GM18858 (cell line): ENCODE measurements at regions not wholly inside any gene's neighbourhood (a gene's known extent, or its start where the extent isn't known, plus 50 kb on each side); places are given as distances from the start of the nearest gene placed in this dataset.
"Not testable (repeated sequence)": the region's sequence is repeated elsewhere in the genome, so short reads cannot be mapped to it uniquely, and the experiment has no call there.

Experiments
- ATAC-seq: cut with Tn5 transposase; IDR thresholded peaks from one replicate; pipeline ENCODE4 v1.9.1; 2021; ENCODE audit not compliant: unreplicated experiment

- no peak for ATAC-seq
These were observed 1275.6 kb upstream of the CDH9 start for GRCh38 chr5:28313953-28314352.

- ATAC-seq: no peak
These were observed 1275.0 kb upstream of the CDH9 start for GRCh38 chr5:28313321-28313951.

GRCh38 chr5:28310696-28311095, 1272.3 kb upstream of the CDH9 start:
- ATAC-seq: no peak

- no peak for ATAC-seq
These were observed 1267.5 kb upstream of the CDH9 start for GRCh38 chr5:28305891-28306290.

- ATAC-seq: no peak
These were observed 1263.3 kb upstream of the CDH9 start for GRCh38 chr5:28301712-28302111.

GRCh38 chr5:28296254-28297013, 1258.0 kb upstream of the CDH9 start:
- no peak for ATAC-seq

GRCh38 chr5:28287021-28287420, 1248.6 kb upstream of the CDH9 start:
- not testable (repeated sequence) for ATAC-seq

GRCh38 chr5:28286566-28286965, 1248.2 kb upstream of the CDH9 start:
- no peak for ATAC-seq

- no peak for ATAC-seq
These were observed 1246.4 kb upstream of the CDH9 start for GRCh38 chr5:28284788-28285187.

- no peak for ATAC-seq
These were observed 1243.0 kb upstream of the CDH9 start for GRCh38 chr5:28281351-28281750.

- ATAC-seq: no peak
These were observed 1237.5 kb upstream of the CDH9 start for GRCh38 chr5:28275931-28276330.

GRCh38 chr5:28269978-28270377, 1231.6 kb upstream of the CDH9 start:
- no peak for ATAC-seq

- no peak for ATAC-seq
These were observed 1227.5 kb upstream of the CDH9 start for GRCh38 chr5:28265877-28266276.

GRCh38 chr5:28254846-28255245, 1216.5 kb upstream of the CDH9 start:
- ATAC-seq: no peak

GRCh38 chr5:28253431-28253830, 1215.0 kb upstream of the CDH9 start:
- ATAC-seq: no peak

GRCh38 chr5:28249771-28250415, 1211.5 kb upstream of the CDH9 start:
- no peak for ATAC-seq

- ATAC-seq: no peak
These were observed 1196.1 kb upstream of the CDH9 start for GRCh38 chr5:28234356-28234968.

- no peak for ATAC-seq
These were observed 1188.0 kb upstream of the CDH9 start for GRCh38 chr5:28226407-28226806.

- no peak for ATAC-seq
These were observed 1181.2 kb upstream of the CDH9 start for GRCh38 chr5:28219539-28219938.

- ATAC-seq: no peak
These were observed 1179.3 kb upstream of the CDH9 start for GRCh38 chr5:28217695-28218094.

- ATAC-seq: peak; percentile 62
These were observed 1178.6 kb upstream of the CDH9 start for GRCh38 chr5:28216939-28217360.

- no peak for ATAC-seq
These were observed 1176.7 kb upstream of the CDH9 start for GRCh38 chr5:28215091-28215490.
